ENCODE measurements at regions not wholly inside any gene's neighbourhood (a gene's known extent, or its start where the extent isn't known, plus 50 kb on each side); places are given as distances from the start of the nearest gene placed in this dataset.
A peak's percentile ranks its signal among the peaks of the same experiment; 100 is the strongest.

- no peaks in the 10 kb centered on the region for H3K36me3 ChIP-seq (ENCODE audit: control insufficient read depth, insufficient read depth, low read length)
- DNase-seq (ENCODE audit: low read depth, low spot score) = no peak
- TF ChIP-seq CTCF (IDR thresholded peaks at IDR 0.05) (no peak), POLR2AphosphoS5 (IDR thresholded peaks at IDR 0.05; ENCODE audit: low read depth, low read length) (no peak), SIN3A (IDR thresholded peaks at IDR 0.05; ENCODE audit: borderline replicate concordance, insufficient read depth, low read depth, low read length) (no peak), TCF7L2 (IDR thresholded peaks at IDR 0.05; ENCODE audit: low read depth, low read length) (no peak)
- TF ChIP-seq, protein P1, sequence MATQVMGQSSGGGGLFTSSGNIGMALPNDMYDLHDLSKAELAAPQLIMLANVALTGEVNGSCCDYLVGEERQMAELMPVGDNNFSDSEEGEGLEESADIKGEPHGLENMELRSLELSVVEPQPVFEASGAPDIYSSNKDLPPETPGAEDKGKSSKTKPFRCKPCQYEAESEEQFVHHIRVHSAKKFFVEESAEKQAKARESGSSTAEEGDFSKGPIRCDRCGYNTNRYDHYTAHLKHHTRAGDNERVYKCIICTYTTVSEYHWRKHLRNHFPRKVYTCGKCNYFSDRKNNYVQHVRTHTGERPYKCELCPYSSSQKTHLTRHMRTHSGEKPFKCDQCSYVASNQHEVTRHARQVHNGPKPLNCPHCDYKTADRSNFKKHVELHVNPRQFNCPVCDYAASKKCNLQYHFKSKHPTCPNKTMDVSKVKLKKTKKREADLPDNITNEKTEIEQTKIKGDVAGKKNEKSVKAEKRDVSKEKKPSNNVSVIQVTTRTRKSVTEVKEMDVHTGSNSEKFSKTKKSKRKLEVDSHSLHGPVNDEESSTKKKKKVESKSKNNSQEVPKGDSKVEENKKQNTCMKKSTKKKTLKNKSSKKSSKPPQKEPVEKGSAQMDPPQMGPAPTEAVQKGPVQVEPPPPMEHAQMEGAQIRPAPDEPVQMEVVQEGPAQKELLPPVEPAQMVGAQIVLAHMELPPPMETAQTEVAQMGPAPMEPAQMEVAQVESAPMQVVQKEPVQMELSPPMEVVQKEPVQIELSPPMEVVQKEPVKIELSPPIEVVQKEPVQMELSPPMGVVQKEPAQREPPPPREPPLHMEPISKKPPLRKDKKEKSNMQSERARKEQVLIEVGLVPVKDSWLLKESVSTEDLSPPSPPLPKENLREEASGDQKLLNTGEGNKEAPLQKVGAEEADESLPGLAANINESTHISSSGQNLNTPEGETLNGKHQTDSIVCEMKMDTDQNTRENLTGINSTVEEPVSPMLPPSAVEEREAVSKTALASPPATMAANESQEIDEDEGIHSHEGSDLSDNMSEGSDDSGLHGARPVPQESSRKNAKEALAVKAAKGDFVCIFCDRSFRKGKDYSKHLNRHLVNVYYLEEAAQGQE (IDR thresholded peaks at IDR 0.05; ENCODE audit: insufficient read depth in 1 of 2, low read depth in 2 of 2, low read length in 1 of 2) = no peak
- POLR2A ChIA-PET = no interaction called here
- no peaks in the 10 kb centered on the region for H3K9me3 ChIP-seq (ENCODE audit: control insufficient read depth, insufficient read depth, low read depth, low read length)
- no peak overlapping the region for H3K27ac ChIP-seq (ENCODE audit: low read length)
- H3K4me1 ChIP-seq (ENCODE audit: control insufficient read depth, insufficient read depth, low read length) = no peaks in the 10 kb centered on the region
- H3K27me3 ChIP-seq (ENCODE audit: control insufficient read depth, insufficient read depth, low read length) = no peaks in the 10 kb centered on the region
- no peak for ATAC-seq
- intact Hi-C loops (cut with micrococcal nuclease; ENCODE audit: unreplicated experiment) (no loop called here), in situ Hi-C loops (cut with HindIII; ENCODE audit: low pct_unique_long_range_greater_than_20kb, low sequenced_read_pairs) (no loop called here)
- no TSS peak for BruUV-seq (replicated peaks)
- H3K4me3 ChIP-seq (ENCODE audit: low read depth in 2 of 2, low read length in 2 of 2) = no peak overlapping the region
- CTCF ChIA-PET = no interaction called here
Measured at GRCh38 chr4:64960516-64960915, 551.3 kb upstream of the TECRL start.

GRCh38 chr4:64940698-64941097 lies 531.4 kb upstream of the TECRL start:
- ChIA-PET CTCF (no interaction called here), POLR2A (no interaction called here)
- no peak for TF ChIP-seq TCF7L2 (IDR thresholded peaks at IDR 0.05; ENCODE audit: low read depth, low read length)
- no peak for TF ChIP-seq POLR2AphosphoS5 (IDR thresholded peaks at IDR 0.05; ENCODE audit: low read depth, low read length)
- TF ChIP-seq, protein P1 (IDR thresholded peaks at IDR 0.05; ENCODE audit: insufficient read depth in 1 of 2, low read depth in 2 of 2, low read length in 1 of 2) = no peak
- no peak for TF ChIP-seq SIN3A (IDR thresholded peaks at IDR 0.05; ENCODE audit: borderline replicate concordance, insufficient read depth, low read depth, low read length)
- no peak for TF ChIP-seq CTCF (IDR thresholded peaks at IDR 0.05)
- in situ Hi-C loops (cut with HindIII; ENCODE audit: low pct_unique_long_range_greater_than_20kb, low sequenced_read_pairs) (no loop called here), intact Hi-C loops (cut with micrococcal nuclease; ENCODE audit: unreplicated experiment) (no loop called here)
- no TSS peak for BruUV-seq (replicated peaks)
- H3K27ac ChIP-seq (ENCODE audit: low read length) = no peak overlapping the region
- no peak overlapping the region for H3K4me3 ChIP-seq (ENCODE audit: low read depth in 2 of 2, low read length in 2 of 2)
- no peaks in the 10 kb centered on the region for H3K27me3 ChIP-seq (ENCODE audit: control insufficient read depth, insufficient read depth, low read length)
- no peak for ATAC-seq
- H3K9me3 ChIP-seq (ENCODE audit: control insufficient read depth, insufficient read depth, low read depth, low read length) = no peaks in the 10 kb centered on the region
- DNase-seq (ENCODE audit: low read depth, low spot score) = peak; percentile 0
- no peaks in the 10 kb centered on the region for H3K36me3 ChIP-seq (ENCODE audit: control insufficient read depth, insufficient read depth, low read length)
- H3K4me1 ChIP-seq (ENCODE audit: control insufficient read depth, insufficient read depth, low read length) = no peaks in the 10 kb centered on the region

All from Panc1 (cell line).